ENCODE measurements at regions not wholly inside any gene's neighbourhood (a gene's known extent, or its start where the extent isn't known, plus 50 kb on each side); places are given as distances from the start of the nearest gene placed in this dataset.

- no peak for TF ChIP-seq CTCF (IDR thresholded peaks at IDR 0.05)
- no peak for TF ChIP-seq POLR2A (IDR thresholded peaks at IDR 0.05)
These were observed 1309.2 kb downstream of the MRPL39 start for GRCh38 chr21:24298040-24298439.

All from lower leg skin (tissue), 3 donors.